ENCODE measurements at regions not wholly inside any gene's neighbourhood (a gene's known extent, or its start where the extent isn't known, plus 50 kb on each side); places are given as distances from the start of the nearest gene placed in this dataset.

DNA sequence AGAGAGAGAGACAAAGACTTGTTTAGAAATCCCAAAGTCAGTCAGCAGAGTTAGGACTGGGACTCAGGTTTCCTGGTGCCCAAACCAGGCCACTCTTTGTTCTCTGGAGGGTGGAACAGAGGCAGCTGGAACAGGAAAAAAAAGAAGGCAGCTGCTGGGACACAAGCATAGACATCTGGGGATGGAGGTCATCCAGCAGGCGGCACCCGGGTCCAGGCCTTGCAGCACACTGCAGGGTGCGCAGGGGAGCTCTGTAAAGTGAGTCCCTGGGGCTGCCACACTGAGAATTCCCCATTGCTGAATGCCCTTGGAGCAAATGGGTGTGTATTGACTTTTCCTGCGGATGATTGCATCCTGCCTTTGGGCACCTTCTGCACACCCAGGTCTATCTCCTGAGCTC, 222.9 kb upstream of the CSF3R start:
- ChIA-PET CTCF (interaction anchor here (0.8 kb wide), 1 partner anchor 11 kb away, joined by 8 read pairs; no protein-coding TSS in a partner anchor), POLR2A (no interaction called here)
- TF ChIP-seq L3MBTL2 (conservative IDR thresholded peaks at IDR 0.05) (no peak), NFRKB (IDR thresholded peaks at IDR 0.05) (no peak), SUZ12 (IDR thresholded peaks at IDR 0.05) (no peak), CTBP1 (IDR thresholded peaks at IDR 0.05; ENCODE audit: borderline replicate concordance) (no peak), ELF4 (IDR thresholded peaks at IDR 0.05) (no peak), FOXA1 (IDR thresholded peaks at IDR 0.05) (no peak), FOXM1 (IDR thresholded peaks at IDR 0.05; ENCODE audit: borderline replicate concordance) (no peak), LEF1 (IDR thresholded peaks at IDR 0.05; ENCODE audit: borderline replicate concordance) (no peak), BHLHE40 (IDR thresholded peaks at IDR 0.05; ENCODE audit: borderline replicate concordance) (no peak), TARDBP (IDR thresholded peaks at IDR 0.05) (no peak), SP1 (IDR thresholded peaks at IDR 0.05) (no peak)
- no peak for DNase-seq (ENCODE audit: extremely low spot score)

DNA sequence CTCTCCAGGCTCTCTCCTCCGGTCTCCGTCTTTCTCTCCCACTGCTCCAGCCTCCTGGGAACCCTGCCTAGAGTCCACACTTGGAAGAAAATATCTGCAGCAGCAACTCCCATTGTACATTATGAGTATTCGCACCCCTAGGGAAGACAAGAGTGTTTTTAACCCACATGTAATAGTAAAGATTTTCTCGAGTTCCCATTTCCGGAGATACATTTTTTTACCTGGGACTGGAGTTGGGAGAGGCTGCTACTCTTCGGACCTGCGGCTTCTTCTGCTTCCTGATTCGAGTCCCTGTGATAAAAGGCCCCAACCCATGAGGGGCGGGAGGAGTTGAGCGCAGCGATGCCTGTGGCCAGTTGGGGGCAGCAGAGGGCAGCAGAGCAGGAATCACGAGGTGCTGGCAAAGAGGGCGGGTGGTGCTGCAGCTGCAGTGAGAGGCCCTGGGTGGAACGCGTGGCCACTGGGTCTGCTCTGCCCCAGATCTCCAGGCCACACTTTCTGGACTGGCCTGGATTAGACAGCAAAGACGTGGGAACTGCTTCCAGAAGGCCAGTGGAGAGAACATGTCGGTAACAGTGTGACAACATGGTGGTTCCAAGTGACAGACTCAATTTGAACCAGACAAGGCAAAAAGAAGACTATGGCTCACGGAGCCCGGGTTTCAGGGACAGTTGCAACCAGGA, 221.0 kb upstream of the CSF3R start:
- no peak for TF ChIP-seq SP1 (IDR thresholded peaks at IDR 0.05)
- TF ChIP-seq FOXK2 (IDR thresholded peaks at IDR 0.05), result no peak
- TF ChIP-seq ZNF384 (IDR thresholded peaks at IDR 0.05), result no peak
- TF ChIP-seq SUZ12 (IDR thresholded peaks at IDR 0.05), result no peak
- no peak for TF ChIP-seq FOXA1 (IDR thresholded peaks at IDR 0.05)
- TF ChIP-seq ARNT (IDR thresholded peaks at IDR 0.05), result no peak
- TF ChIP-seq FOXM1 (IDR thresholded peaks at IDR 0.05; ENCODE audit: borderline replicate concordance), result no peak
- TF ChIP-seq BHLHE40 (IDR thresholded peaks at IDR 0.05; ENCODE audit: borderline replicate concordance), result no peak
- TF ChIP-seq CTBP1 (IDR thresholded peaks at IDR 0.05; ENCODE audit: borderline replicate concordance), result no peak
- ChIA-PET CTCF (no interaction called here), POLR2A (no interaction called here)
- DNase-seq (ENCODE audit: extremely low spot score), result peak; percentile 90

DNA sequence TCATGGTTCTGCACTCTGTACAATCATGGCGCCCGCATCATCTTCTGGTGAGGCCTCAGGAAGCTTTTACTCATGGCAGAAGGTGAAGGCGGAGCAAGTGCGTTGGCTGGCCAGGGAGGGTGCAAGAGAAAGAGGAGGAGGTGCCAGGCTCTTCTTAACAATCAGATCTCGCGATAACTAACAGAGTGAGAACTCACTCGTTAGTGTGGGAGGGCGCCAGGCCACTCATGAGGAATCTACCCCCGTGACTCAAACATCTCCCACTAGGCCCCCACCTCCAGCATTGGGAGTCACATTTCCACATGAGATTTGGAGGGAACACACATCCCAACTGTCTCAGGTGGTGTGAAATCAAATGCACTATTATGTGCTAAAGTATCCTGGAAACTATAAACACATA, 220.2 kb upstream of the CSF3R start:
- TF ChIP-seq HDGF (IDR thresholded peaks at IDR 0.05; ENCODE audit: borderline replicate concordance) (no peak), SUZ12 (IDR thresholded peaks at IDR 0.05) (no peak)
- ChIA-PET CTCF (no interaction called here), POLR2A (no interaction called here)
- DNase-seq (ENCODE audit: extremely low spot score), result no peak

DNA sequence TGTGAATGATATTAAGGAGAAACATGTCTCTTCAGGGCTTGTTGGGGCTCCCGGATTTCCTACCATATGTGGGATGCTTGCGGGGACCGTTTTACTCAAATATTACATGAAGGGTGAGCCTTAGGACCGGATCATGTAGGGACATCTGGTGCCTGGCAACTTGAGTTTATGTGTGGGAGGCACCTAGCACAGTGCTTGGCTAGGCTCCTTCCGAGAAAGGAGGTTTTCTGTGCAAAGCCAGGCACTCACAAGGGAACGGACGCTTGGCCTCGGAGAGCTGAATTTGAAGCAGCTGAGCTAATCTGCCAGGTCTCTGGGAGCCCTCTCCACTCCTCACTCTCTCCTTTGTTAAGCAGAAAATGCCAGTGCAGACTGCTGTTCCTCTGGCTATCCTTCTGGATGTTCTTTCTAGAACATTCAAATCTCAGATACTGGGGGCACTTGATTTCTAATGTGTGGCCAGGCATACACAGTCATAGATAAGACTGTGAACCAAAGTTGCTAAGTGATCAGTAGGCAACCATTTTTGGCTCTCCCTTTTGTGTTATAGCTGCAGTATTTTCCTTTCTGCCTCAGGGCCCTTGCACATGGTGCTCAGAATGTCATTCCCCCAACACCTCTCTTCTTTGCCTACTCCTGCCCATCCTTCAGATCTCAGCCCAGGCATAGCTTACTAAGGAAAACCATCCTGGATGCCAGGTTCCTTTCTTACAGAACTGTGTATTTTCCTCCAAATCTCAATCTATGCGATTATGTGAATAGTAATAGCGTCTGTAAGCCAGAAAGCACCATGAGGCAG, 216.6 kb upstream of the CSF3R start:
- TF ChIP-seq CTBP1 (IDR thresholded peaks at IDR 0.05; ENCODE audit: borderline replicate concordance), result no peak
- ChIA-PET CTCF (no interaction called here), POLR2A (interaction anchor here (0.6 kb wide), 1 partner anchor 9 kb away, joined by 3 read pairs; no protein-coding TSS in a partner anchor)
- no peak for DNase-seq (ENCODE audit: extremely low spot score)

DNA sequence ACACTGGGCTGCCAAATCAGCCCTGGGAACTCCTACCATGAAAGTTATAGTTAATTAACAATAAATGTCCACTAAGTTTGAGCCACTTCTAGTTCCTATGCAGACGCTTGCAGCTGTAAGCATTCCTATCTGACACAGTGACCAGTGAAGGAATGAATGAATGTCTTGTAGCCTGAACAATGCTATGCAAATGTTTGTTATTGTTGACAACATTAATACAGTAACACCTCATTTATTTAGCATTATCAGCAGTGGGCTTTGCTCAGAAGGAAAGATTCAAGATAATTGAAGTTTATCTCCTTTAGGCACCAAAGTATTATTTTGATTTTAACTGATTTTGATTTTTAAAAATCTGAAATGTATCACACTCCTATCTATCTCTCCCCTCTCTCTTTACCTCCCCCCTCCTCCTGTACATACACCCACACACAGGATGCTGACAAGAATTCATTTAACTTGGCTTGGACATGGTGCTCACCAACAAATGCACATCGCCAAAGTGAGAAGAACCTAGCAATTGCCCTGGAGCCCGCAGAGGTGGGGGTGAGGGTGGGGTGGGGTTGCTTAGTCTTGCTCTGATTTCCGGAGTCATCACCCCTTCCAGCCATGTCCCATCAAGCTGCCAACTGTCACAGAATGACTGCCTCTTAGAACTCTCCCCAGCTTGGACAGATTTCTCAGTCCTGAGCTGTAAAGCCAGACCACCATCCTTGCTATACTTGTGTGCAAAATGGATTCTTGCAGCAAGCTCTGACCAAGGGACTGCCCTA, 215.3 kb upstream of the CSF3R start:
- CTCF ChIA-PET, result no interaction called here
- no peak for DNase-seq (ENCODE audit: extremely low spot score)
- POLR2A ChIA-PET, result no interaction called here
- TF ChIP-seq BHLHE40 (IDR thresholded peaks at IDR 0.05; ENCODE audit: borderline replicate concordance) (no peak), FOXM1 (IDR thresholded peaks at IDR 0.05; ENCODE audit: borderline replicate concordance) (no peak), L3MBTL2 (conservative IDR thresholded peaks at IDR 0.05) (no peak), FOXA1 (IDR thresholded peaks at IDR 0.05) (no peak), CTBP1 (IDR thresholded peaks at IDR 0.05; ENCODE audit: borderline replicate concordance) (no peak), HDGF (IDR thresholded peaks at IDR 0.05; ENCODE audit: borderline replicate concordance) (no peak), FOXK2 (IDR thresholded peaks at IDR 0.05) (no peak), LEF1 (IDR thresholded peaks at IDR 0.05; ENCODE audit: borderline replicate concordance) (no peak), ARNT (IDR thresholded peaks at IDR 0.05) (no peak)
- TF ChIP-seq, protein P1, sequence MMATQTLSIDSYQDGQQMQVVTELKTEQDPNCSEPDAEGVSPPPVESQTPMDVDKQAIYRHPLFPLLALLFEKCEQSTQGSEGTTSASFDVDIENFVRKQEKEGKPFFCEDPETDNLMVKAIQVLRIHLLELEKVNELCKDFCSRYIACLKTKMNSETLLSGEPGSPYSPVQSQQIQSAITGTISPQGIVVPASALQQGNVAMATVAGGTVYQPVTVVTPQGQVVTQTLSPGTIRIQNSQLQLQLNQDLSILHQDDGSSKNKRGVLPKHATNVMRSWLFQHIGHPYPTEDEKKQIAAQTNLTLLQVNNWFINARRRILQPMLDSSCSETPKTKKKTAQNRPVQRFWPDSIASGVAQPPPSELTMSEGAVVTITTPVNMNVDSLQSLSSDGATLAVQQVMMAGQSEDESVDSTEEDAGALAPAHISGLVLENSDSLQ (IDR thresholded peaks at IDR 0.05), result no peak

DNA sequence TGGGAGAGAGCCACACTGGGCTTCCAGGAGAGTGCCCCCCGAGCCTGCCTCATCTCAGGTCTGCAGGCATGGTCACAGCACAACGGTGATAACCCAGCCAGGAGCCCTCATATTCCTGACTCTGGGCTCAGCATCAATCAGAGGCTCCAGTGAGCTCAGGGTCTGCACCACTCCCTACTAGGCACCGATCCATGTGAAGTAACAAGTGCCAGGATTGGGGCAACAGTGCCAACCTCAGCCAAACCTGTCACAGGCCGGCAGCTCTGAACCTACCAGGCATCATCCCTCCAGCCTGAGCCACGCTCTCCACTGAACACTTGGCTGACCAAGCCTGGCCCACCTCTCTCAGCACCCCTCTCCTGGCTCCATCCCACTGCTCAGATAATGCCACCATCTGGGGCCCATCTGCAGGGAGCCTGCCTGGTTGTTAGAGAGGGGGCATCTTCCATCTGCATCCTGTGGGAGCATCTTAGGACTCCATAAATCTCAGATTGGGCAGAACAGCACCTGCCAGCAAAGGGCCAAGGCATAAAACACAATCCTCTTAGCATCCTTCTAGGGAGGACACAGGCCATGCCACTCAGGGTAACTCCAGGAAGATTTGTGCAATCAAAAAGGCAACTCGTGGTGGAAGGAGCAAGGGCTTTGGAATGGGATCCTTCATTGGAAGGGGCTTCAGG, 213.7 kb upstream of the CSF3R start:
- ChIA-PET CTCF (no interaction called here), POLR2A (no interaction called here)
- no peak for DNase-seq (ENCODE audit: extremely low spot score)
- no peak for TF ChIP-seq FOXK2 (IDR thresholded peaks at IDR 0.05)
- TF ChIP-seq, protein P1 (IDR thresholded peaks at IDR 0.05), result no peak
- TF ChIP-seq FOXM1 (IDR thresholded peaks at IDR 0.05; ENCODE audit: borderline replicate concordance), result no peak
- no peak for TF ChIP-seq SP1 (IDR thresholded peaks at IDR 0.05)
- no peak for TF ChIP-seq BHLHE40 (IDR thresholded peaks at IDR 0.05; ENCODE audit: borderline replicate concordance)
- TF ChIP-seq ELF4 (IDR thresholded peaks at IDR 0.05), result no peak
- no peak for TF ChIP-seq L3MBTL2 (conservative IDR thresholded peaks at IDR 0.05)
- TF ChIP-seq SUZ12 (IDR thresholded peaks at IDR 0.05), result no peak
- no peak for TF ChIP-seq ARNT (IDR thresholded peaks at IDR 0.05)
- TF ChIP-seq HDGF (IDR thresholded peaks at IDR 0.05; ENCODE audit: borderline replicate concordance), result no peak
